HCT116 (cell line): ENCODE measurements at regions not wholly inside any gene's neighbourhood (a gene's known extent, or its start where the extent isn't known, plus 50 kb on each side); places are given as distances from the start of the nearest gene placed in this dataset.

ENCODE experiments used
- ATAC-seq: fragments of 200-7000 bp; cut with Tn5 transposase; 2 replicates; pipeline ENCODE4 v1.9.1; 2020; ENCODE audit warnings: mild to moderate bottlenecking, moderate library complexity
- BruUV-seq: library from RNA; stranded (reverse); fragments of 400-500 nt; replicated peaks from 2 replicates; lab custom pipeline; 2021; lab: Mats Ljungman, UMichigan
- CTCF ChIA-PET: fragments of 300-600 bp; sonication (Branson Sonifier 250); formaldehyde crosslinking; loops from one replicate; lab custom pipeline; 2021; ENCODE audit warnings: antibody characterized with exemption; lab: Charles Lee
- POLR2A ChIA-PET: fragments of 300-600, 350-600 bp; sonication (Branson Sonifier 250); formaldehyde crosslinking; loops from one replicate; lab custom pipeline; 2021; ENCODE audit warnings: antibody characterized with exemption; lab: Charles Lee
- RAD21 ChIA-PET, 2 experiments: fragments of 300-600 bp; sonication (Branson Sonifier 250); formaldehyde crosslinking; loops; one replicate each; lab custom pipeline; 2023; ENCODE audit warnings: low total read pairs in 2 of 2; ENCODE audit not compliant: uncharacterized antibody in 2 of 2, unreplicated experiment in 2 of 2, low non-redundant PET in 1 of 2; lab: Charles Lee
- DNase-seq: peaks from one replicate; pipeline ENCODE4 v3.0.0-alpha.2; 2010; ENCODE audit warnings: low read depth, low spot score
- H2AFZ ChIP-seq: fragments of 200-600 bp; shearing (Covaris generic), sonication (generic); 2 replicates; pipeline ENCODE4 v1.6.1; 2017; ENCODE audit warnings: low read depth, mixed run types, mixed read lengths, antibody characterized with exemption, low read length; ENCODE audit not compliant: poor library complexity, severe bottlenecking
- H3K27ac ChIP-seq: 2 replicates; pipeline ENCODE4 v1.5.1; 2012; ENCODE audit warnings: low read depth, low read length
- H3K27me3 ChIP-seq: fragments of 200-600 bp; sonication (generic); 2 replicates; pipeline ENCODE4 v1.6.1; 2016; ENCODE audit warnings: mixed run types, low read length, mixed read lengths; ENCODE audit not compliant: insufficient read depth
- H3K36me3 ChIP-seq, 2 experiments: fragments of 200-500 bp in 1 of 2; fragments of 200-600 bp in 1 of 2; sonication (Bioruptor generic) in 1 of 2; sonication (generic) in 1 of 2; 2 replicates each; pipeline versions ENCODE4 v1.5.1 to v1.6.1; 2014 to 2016; ENCODE audit warnings: low read length in 2 of 2, inconsistent platforms in 1 of 2, mixed read lengths in 1 of 2, mixed run types in 1 of 2; ENCODE audit not compliant: insufficient read depth in 2 of 2, control insufficient read depth in 1 of 2
- H3K4me1 ChIP-seq, 2 experiments: fragments of 200-600 bp in 1 of 2; sonication (generic) in 1 of 2; 2 replicates each; pipeline versions ENCODE4 v1.5.1 to v1.6.1; 2012 to 2017; ENCODE audit warnings: low read length in 2 of 2, inconsistent platforms in 1 of 2, mild to moderate bottlenecking in 1 of 2, mixed read lengths in 1 of 2, mixed run types in 1 of 2, moderate library complexity in 1 of 2; ENCODE audit not compliant: insufficient read depth in 2 of 2, control insufficient read depth in 1 of 2
- H3K4me2 ChIP-seq: fragments of 200-600 bp; sonication (generic); 2 replicates; pipeline ENCODE4 v1.6.1; 2017; ENCODE audit warnings: mixed run types, low read length, mixed read lengths
- H3K4me3 ChIP-seq, 2 experiments: fragments of 200-600 bp in 1 of 2; sonication (generic) in 1 of 2; replicated peaks in 1 of 2; 2 replicates each; pipeline ENCODE4 v1.5.1; 2011 to 2016; ENCODE audit warnings: low read length in 2 of 2, control low read depth in 1 of 2, low read depth in 1 of 2, mild to moderate bottlenecking in 1 of 2, mixed read lengths in 1 of 2, mixed run types in 1 of 2
- H3K79me2 ChIP-seq: fragments of 200-600 bp; sonication (generic); 2 replicates; pipeline ENCODE4 v1.6.1; 2017; ENCODE audit warnings: mild to moderate bottlenecking, mixed run types, low read length, moderate library complexity, mixed read lengths; ENCODE audit not compliant: insufficient read depth
- H3K9ac ChIP-seq: fragments of 200-600 bp; sonication (generic); 2 replicates; pipeline ENCODE4 v1.6.1; 2016; ENCODE audit warnings: low read length, mixed read lengths
- H3K9me2 ChIP-seq: fragments of 200-600 bp; sonication (generic), shearing (Covaris generic); 2 replicates; pipeline ENCODE4 v1.6.1; 2017; ENCODE audit warnings: mixed run types, mild to moderate bottlenecking, moderate library complexity; ENCODE audit not compliant: insufficient read depth
- H3K9me3 ChIP-seq, 2 experiments: fragments of 200-500 bp in 1 of 2; fragments of 200-600 bp in 1 of 2; sonication (Bioruptor generic) in 1 of 2; sonication (generic) in 1 of 2; 2 replicates each; pipeline ENCODE4 v1.6.1; 2014 to 2017; ENCODE audit warnings: low read length in 2 of 2, mixed read lengths in 2 of 2, inconsistent platforms in 1 of 2, low read depth in 1 of 2, mild to moderate bottlenecking in 1 of 2, mixed run types in 1 of 2, moderate library complexity in 1 of 2; ENCODE audit not compliant: control insufficient read depth in 1 of 2, insufficient read depth in 1 of 2
- H4K20me1 ChIP-seq: fragments of 200-600 bp; sonication (generic), shearing (Covaris generic); 2 replicates; pipeline ENCODE4 v1.6.1; 2017; ENCODE audit warnings: mixed run types, mild to moderate bottlenecking, moderate library complexity; ENCODE audit not compliant: insufficient read depth
- CBX3 ChIP-seq: IDR thresholded peaks from 2 replicates; pipeline ENCODE4 v1.6.1; 2012; ENCODE audit warnings: low read depth
- CEBPB ChIP-seq: IDR thresholded peaks from 2 replicates; pipeline ENCODE4 v1.6.1; 2012; ENCODE audit warnings: low read depth
- EGR1 ChIP-seq: IDR thresholded peaks from 2 replicates; pipeline ENCODE4 v1.6.1; 2012; ENCODE audit warnings: low read depth
- ELF1 ChIP-seq: IDR thresholded peaks from 2 replicates; pipeline ENCODE4 v1.6.1; 2012; ENCODE audit warnings: low read depth, borderline replicate concordance
- EZH2 ChIP-seq: fragments of 200-600 bp; sonication (generic); IDR thresholded peaks from 2 replicates; pipeline ENCODE4 v1.6.1; 2017; ENCODE audit warnings: antibody characterized with exemption, mixed run types
- EZH2phosphoT487 ChIP-seq: fragments of 200-600 bp; IDR thresholded peaks from 2 replicates; pipeline ENCODE4 v1.6.1; 2018; ENCODE audit warnings: antibody characterized with exemption, borderline replicate concordance
- POLR2A ChIP-seq: IDR thresholded peaks from 2 replicates; pipeline ENCODE4 v1.7.0; 2011; ENCODE audit warnings: borderline replicate concordance; ENCODE audit not compliant: insufficient read depth, insufficient read length; ENCODE audit errors: extremely low read depth
- POLR2AphosphoS5 ChIP-seq: IDR thresholded peaks from 2 replicates; pipeline ENCODE4 v1.6.1; 2011; ENCODE audit warnings: mild to moderate bottlenecking, low read depth, low read length, moderate library complexity
- SIN3A ChIP-seq: IDR thresholded peaks from 2 replicates; pipeline ENCODE4 v1.6.1; 2012; ENCODE audit warnings: low read depth
- SP1 ChIP-seq: IDR thresholded peaks from 2 replicates; pipeline ENCODE4 v1.6.1; 2012; ENCODE audit warnings: low read depth
- SRF ChIP-seq: IDR thresholded peaks from 2 replicates; pipeline ENCODE4 v1.6.1; 2012; ENCODE audit warnings: low read depth
- TCF7L2 ChIP-seq: IDR thresholded peaks from 2 replicates; pipeline ENCODE4 v1.7.0; 2011; ENCODE audit warnings: borderline replicate concordance, inconsistent platforms; ENCODE audit not compliant: insufficient read depth, insufficient read length; ENCODE audit errors: extremely low read depth
- YY1 ChIP-seq: IDR thresholded peaks from 2 replicates; pipeline ENCODE4 v1.6.1; 2011; ENCODE audit warnings: low read length, low read depth, moderate library complexity, mild to moderate bottlenecking; ENCODE audit not compliant: insufficient replicate concordance; ENCODE audit errors: extremely low read depth
- ZFX ChIP-seq: fragments of 450-650 bp; IDR thresholded peaks from 2 replicates; pipeline ENCODE4 v1.6.1; 2017
- ZNF274 ChIP-seq: fragments of 200-500 bp; sonication (Bioruptor generic); IDR thresholded peaks from 2 replicates; pipeline ENCODE4 v1.6.1; 2014; ENCODE audit warnings: mild to moderate bottlenecking, low read depth, low read length, inconsistent platforms
- intact Hi-C: fragments of 100-400 bp; cut with micrococcal nuclease; formaldehyde crosslinking; loops from 2 replicates; pipeline ENCODE4 v1.10.0; 2022
- TF ChIP-seq, protein P1 (sequence below), 3 experiments: fragments of 200-600 bp in 1 of 3; sonication (generic) in 1 of 3; IDR thresholded peaks in 2 of 3; conservative IDR thresholded peaks in 1 of 3; 2 replicates each; pipeline ENCODE4 v1.5.1; 2012 to 2017; ENCODE audit warnings: low read depth in 2 of 3, low read length in 2 of 3, antibody characterized with exemption in 1 of 3, borderline replicate concordance in 1 of 3, control low read depth in 1 of 3, mild to moderate bottlenecking in 1 of 3, mixed read lengths in 1 of 3, mixed run types in 1 of 3, moderate library complexity in 1 of 3; ENCODE audit not compliant: insufficient read depth in 1 of 3
- TF ChIP-seq, protein P2 (sequence below): IDR thresholded peaks from 2 replicates; pipeline ENCODE4 v1.6.1; 2012
- TF ChIP-seq, protein P3 (sequence below): IDR thresholded peaks from 2 replicates; pipeline ENCODE4 v1.6.1; 2012

DNA sequence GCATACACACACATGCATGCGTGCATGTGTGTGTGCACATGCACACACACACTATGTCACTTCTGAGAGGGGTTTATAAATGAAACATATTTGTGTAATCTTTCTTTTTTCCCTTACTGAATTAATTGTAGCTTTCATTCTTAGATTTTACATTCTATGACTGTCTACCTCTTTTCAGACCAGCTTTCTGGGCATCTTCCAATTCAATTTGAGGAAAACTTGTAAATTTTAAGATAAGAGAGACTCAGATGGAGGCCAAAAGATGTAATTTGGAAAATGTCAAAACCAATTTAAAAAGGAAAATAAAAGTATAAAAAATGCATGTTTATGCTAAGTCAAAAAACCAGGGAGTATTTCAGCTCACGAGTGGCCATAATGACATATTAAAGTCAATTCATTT, 594.5 kb downstream of the OLFM4 start:
- H3K4me3 ChIP-seq = no peak overlapping the region
- no peaks in the 10 kb centered on the region for H3K79me2 ChIP-seq
- H3K27ac ChIP-seq = no peak overlapping the region
- no peak overlapping the region for H2AFZ ChIP-seq
- BruUV-seq = no TSS peak
- DNase-seq (no peak), ATAC-seq (no peak)
- POLR2A ChIA-PET = no interaction called here
- no peaks in the 10 kb centered on the region for H3K9me2 ChIP-seq
- H3K4me1 ChIP-seq = no peaks in the 10 kb centered on the region
- peaks cover 0 to 24% of the 10 kb centered on the region in 2 experiments; a peak in 3 of 4 replicates for H3K9me3 ChIP-seq
- no peak overlapping the region for H3K4me2 ChIP-seq
- RAD21 ChIA-PET = no interaction called here
- no peaks in the 10 kb centered on the region for H3K36me3 ChIP-seq
- intact Hi-C loops = no loop called here
- no peak overlapping the region for H3K9ac ChIP-seq
- CTCF ChIA-PET = no interaction called here
- no peaks in the 10 kb centered on the region for H3K27me3 ChIP-seq
- no peak for TF ChIP-seq ZFX
- TF ChIP-seq, protein P1, sequence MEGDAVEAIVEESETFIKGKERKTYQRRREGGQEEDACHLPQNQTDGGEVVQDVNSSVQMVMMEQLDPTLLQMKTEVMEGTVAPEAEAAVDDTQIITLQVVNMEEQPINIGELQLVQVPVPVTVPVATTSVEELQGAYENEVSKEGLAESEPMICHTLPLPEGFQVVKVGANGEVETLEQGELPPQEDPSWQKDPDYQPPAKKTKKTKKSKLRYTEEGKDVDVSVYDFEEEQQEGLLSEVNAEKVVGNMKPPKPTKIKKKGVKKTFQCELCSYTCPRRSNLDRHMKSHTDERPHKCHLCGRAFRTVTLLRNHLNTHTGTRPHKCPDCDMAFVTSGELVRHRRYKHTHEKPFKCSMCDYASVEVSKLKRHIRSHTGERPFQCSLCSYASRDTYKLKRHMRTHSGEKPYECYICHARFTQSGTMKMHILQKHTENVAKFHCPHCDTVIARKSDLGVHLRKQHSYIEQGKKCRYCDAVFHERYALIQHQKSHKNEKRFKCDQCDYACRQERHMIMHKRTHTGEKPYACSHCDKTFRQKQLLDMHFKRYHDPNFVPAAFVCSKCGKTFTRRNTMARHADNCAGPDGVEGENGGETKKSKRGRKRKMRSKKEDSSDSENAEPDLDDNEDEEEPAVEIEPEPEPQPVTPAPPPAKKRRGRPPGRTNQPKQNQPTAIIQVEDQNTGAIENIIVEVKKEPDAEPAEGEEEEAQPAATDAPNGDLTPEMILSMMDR (IDR thresholded peaks at IDR 0.05 in 2 of 3, conservative IDR thresholded peaks at IDR 0.05 in 1 of 3; ENCODE audit: borderline replicate concordance in 1 of 3, insufficient read depth in 1 of 3, low read depth in 2 of 3, low read length in 2 of 3) = no peak
- TF ChIP-seq EGR1 = no peak
- TF ChIP-seq, protein P2, sequence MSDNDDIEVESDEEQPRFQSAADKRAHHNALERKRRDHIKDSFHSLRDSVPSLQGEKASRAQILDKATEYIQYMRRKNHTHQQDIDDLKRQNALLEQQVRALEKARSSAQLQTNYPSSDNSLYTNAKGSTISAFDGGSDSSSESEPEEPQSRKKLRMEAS = no peak
- TF ChIP-seq TCF7L2 = no peak
- TF ChIP-seq EZH2phosphoT487 = no peak
- TF ChIP-seq, protein P3, sequence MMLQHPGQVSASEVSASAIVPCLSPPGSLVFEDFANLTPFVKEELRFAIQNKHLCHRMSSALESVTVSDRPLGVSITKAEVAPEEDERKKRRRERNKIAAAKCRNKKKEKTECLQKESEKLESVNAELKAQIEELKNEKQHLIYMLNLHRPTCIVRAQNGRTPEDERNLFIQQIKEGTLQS = no peak
- no peak for TF ChIP-seq CBX3
- no peak for TF ChIP-seq POLR2AphosphoS5
- no peak for TF ChIP-seq ELF1
- no peak for TF ChIP-seq SP1
- no peak for TF ChIP-seq SIN3A
- TF ChIP-seq CEBPB = no peak
- TF ChIP-seq SRF = no peak
- no peak for TF ChIP-seq POLR2A
- TF ChIP-seq YY1 = no peak
- no peak for TF ChIP-seq EZH2
- TF ChIP-seq ZNF274 = no peak
- TF ChIP-seq, all 23 proteins: peak for 0
- no peaks in the 10 kb centered on the region for H4K20me1 ChIP-seq
